ENCODE measurements at regions not wholly inside any gene's neighbourhood (a gene's known extent, or its start where the extent isn't known, plus 50 kb on each side); places are given as distances from the start of the nearest gene placed in this dataset.
"Not testable (repeated sequence)": the region's sequence is repeated elsewhere in the genome, so short reads cannot be mapped to it uniquely, and the experiment has no call there.

DNA sequence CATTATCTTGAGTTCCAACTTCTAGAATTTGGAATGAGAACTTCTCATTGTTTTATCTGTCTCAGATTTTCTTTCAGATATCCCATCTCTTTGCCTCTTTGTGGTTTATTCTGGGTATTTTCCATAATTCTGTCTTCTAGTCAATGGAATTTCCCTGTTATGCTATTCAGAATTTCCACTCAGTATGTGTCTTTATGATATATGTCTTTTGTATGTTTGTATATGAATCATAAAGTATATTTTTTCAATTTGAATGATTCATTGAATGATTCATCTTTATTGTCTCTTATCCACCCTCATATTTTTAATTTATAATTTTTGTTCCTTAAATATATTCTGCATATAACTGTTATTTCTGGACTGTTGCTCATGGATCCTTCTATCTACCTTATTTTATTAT is 729.7 kb upstream of the GOT2 start:
- DNase-seq: peak; percentile 88

DNA sequence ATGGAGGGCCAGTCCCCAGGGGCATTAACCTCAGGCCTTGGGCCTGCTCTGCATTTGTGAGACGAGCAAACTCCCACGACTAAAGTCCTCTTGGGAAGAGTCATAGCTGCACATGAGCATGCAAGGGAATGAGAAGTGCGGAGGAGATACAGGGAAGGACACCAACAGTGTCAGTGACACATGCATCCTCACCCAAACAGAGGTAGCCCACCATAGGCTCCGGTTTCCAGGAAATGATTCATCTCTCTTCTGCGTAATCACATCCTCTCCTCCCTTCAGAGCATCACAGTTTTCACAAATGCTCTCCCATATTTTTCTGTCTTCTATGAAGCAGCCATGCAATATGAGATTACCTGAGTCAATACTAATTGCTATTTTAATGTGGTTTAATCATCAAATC is 725.7 kb upstream of the GOT2 start:
- DNase-seq: peak; percentile 77

DNA sequence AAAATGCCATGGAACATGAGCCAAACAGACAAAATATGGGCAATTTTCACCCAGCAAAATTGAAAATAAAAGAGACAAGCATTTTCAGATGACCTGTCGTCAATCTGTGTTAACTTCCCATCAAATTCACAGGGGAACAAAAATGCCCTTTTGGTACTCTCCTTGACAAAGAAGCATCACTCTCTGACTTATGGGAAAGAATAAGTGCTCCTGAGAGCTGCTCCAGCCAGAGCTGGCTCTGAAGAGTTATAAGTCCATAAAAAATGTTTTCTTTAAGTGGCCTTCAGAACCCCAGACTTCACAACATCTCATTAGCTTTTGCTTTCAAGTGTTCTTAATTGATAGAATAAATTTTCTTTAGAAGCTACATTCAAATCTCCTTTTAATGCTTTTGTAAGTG is 721.4 kb upstream of the GOT2 start:
- no peak for DNase-seq

DNA sequence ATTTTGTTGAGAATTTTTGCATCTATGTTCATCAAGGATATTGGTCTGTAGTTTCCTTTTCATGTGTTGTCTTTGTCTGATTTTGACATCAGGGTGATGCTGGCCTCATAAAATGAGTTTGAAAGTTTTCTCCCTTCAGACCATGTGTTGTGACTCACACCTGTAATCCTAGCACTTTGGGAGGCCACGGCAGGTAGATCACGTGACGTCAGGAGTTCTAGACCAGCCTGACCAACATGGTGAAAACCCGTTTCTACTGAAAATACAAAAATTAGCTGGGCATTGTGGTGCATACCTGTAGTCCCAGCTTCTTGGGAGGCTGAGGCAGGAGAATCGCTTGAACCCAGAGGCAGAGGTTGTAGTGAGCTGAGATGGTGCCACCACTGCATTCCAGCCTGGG is 716.4 kb upstream of the GOT2 start:
- DNase-seq: not testable (repeated sequence)

DNA sequence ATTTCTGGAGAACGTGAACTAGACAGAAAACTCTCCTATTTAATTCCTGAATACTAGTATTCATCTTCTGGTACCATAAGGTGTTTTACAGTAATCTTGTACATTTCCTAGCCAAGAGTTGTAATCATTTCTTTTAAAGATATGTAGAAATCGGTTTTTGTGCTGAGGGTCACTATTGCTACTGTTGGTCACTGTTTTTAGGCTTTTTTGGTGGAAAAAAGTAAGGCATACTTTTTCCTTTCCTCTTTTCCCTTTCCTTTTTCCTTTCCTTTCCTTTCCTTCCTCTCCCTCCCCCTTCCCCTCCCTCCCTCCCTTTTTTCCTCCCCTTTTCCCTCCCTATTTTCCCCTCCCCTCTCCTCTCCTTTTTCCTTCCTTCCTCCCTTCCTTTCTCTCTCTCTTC is 706.4 kb upstream of the GOT2 start:
- DNase-seq: no peak

DNA sequence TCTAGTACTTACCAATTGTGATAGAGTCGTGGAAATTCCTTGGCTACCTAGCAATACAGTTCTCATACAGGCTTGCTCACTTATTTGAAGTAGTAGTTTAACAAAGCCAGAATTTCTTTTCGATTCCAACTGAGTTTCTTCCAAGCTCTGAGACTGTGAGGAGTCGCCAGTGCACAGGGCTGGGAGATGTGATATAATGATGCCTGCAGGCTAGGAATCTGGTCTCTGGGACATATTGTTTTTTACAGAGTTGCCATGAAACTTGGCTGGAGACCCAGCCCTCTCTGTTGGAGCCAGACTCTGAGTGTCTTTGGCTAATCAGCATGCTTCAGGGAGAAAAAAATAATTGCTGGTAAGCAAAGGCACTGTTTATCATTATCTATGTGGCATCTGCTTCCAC is 698.8 kb upstream of the GOT2 start:
- no peak for DNase-seq

DNA sequence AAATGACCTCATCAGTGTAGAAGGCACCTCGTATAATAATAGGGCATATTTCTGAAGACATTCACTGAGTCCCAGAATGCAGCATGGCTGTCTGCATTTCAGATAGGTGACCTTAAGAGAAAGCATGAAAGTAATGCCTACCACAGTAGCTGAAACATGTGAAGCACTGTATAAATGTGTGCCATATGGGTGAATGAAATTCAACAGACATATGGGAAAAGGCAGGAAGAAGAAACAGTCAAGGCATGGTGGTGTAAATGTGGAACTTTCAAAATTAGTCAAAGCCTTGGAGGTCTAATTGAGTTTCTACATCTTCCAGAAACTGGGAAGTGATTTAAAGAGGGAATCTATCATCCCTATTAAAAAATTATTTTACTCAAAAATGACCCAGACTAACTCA is 698.2 kb upstream of the GOT2 start:
- peak; percentile 5 for DNase-seq

DNA sequence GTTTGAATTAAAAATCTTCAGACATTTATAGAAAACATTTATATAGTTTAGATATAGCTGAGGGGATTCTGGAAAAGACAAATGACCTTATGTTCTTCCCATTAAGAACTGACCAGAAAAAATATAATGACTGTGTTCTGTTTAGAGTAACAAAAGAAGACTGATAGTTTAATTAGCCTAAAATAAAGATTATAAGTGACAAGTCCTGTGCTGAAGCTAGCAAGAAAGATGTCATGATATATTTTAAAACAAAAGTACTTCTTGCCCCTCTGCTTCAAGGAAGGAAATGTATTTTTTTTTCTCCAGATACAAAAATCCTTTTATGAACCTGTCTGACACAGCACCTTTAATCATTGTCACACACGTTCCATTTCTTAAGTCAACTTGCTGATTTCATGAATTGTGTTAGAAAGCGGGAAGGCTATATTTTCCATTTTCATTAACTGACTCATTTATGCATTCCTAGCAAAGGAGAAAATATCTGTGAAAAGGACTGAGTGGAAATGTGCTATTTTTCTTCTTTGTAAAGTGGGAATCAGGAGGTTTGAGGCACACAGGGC is 690.7 kb upstream of the GOT2 start:
- no peak for DNase-seq

DNA sequence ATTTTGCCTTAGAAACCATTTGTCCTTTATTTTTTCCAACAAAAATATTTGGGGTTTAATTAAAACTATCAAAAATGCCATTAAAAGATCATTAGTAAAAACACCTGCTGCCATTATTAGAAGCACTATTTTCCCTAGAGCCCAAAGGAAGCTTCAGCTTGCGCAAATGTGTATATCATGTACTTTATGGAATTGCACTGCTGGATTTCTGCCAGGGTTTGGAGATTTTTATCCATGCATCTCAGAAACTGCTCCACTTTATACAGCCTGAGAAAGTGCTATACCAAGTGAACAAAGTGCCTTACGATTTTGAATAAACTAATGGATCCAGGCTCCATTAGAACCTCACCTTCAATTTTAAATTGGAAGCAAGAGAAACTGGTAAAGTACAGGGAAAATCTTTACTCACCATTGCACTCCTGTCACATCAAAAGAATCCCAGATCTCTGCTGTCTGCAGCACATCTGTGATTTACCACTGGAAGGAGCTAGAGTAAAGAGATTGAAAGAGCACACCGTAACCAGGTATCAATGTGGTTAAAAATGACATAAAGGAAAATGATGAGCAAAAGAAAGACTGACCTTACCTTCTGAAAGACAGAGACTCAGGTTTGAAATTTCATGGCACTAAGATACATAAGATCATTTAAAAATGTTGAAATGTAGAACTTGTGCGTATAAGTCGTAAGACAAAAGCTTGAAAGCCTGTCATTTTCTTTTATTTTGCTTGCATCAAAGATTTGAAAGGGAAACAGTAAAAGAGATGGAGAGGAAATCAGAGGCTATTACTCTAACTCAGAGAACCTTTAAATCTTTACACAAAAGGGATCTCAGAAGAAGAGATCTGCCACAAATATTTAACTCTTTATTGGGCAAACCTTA is 678.1 kb upstream of the GOT2 start:
- peak; percentile 4 for DNase-seq

DNA sequence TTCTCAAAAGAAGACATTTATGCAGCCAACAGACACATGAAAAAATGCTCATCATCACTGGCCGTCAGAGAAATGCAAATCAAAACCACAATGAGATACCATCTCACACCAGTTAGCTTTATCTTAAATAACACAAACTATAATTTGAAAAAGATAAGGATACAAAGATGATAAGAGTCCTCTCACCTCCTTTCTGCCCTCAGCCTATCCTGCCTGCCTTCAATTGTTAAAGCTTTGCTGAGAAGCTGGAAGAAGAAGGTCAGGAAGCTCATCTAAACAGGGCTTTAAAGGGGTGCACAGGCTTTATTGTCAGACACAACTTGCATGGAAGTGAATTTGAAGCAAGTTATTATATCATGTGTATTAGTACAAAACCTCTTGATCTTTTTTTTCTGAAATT is 676.3 kb upstream of the GOT2 start:
- DNase-seq: no peak

DNA sequence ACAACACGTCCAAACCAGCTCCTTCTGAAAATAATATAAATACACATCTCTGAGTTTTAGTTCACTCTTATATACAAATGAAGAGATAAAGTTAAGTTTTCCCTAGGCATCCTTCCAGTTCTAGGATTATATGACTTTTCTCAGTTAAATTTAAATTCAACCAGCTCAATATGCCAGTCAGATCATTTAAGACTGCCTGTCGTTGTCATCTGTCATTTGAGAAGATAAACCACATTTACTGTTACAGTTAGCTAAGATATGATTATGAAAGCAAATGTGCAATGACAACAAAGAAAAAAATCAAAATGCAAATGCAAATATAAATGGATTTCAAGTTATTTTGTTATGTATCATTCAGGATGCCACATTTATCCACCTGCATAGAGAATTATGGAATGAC is 671.7 kb upstream of the GOT2 start:
- DNase-seq: no peak

DNA sequence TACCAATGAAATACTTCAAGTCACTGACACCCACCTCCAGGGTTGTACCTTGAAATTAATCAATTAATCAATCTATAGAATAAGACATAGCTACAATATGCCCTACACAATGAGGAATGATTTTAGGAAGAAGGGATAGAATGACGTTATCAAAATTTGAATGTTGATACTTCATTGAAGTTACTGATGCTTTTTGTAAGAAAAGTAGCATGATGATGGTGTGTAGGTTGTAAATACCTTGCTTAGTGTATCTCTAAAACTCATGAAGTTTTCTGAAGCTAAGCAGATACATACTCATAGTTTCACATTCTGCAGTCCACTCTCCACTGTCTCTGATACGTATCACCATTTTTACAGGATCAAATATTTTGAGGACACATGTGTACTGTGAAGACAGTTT is 670.4 kb upstream of the GOT2 start:
- DNase-seq: no peak

DNA sequence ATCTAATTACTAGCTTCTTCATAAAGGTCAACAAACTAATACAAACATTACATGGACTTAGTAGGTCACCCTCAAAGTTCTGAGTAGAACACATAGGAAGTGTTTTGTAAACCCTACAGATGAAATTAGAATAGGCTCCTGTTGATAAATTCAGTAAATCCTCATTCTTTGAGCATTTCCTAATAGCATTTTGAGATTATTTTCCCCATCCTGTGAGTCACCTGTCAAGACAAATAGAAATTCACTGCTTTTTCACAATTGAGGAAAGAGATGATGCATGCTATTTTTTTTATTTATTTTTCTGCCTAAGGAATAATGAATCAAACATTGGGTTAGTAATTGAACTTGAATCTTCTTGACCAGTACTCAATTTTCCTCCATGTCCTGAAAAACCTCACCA is 666.7 kb upstream of the GOT2 start:
- DNase-seq: no peak

DNA sequence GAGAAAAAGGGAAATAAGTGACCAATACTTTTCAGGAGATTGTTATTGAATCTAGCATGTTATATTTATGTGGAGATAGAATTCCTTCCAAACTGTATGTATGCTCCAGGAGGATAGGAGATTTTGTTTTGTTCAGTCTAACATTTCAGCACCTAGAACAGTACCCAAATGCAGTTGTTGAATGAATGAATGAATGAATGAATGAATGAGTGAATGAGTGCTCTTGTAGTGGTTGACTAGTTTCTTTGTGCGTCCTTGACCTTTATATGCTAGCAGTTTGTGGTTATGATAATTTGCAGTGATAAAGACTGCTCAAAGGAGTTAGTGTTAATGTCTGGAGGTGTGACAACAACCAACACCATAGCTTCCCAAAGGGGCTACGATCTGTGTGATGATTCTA is 663.5 kb upstream of the GOT2 start:
- DNase-seq: no peak

DNA sequence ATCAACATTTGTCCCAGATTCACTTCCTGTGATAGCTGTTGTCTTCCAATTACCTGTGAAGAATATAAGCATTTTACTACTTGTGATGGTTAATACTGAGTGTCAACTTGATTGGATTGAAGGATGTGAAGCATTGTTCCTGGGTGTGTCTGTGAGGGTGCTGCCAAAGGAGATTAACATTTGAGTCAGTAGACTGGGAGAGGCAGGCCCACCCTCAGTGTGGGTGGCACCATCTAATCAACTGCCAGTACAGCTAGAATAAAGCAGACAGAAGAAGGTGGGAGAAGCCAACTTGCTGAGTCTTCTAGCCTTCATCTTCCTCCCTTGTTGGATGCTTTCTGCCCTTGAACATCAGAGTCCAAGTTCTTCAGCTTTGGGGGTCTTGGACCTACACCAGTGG is 660.4 kb upstream of the GOT2 start:
- DNase-seq: no peak

DNA sequence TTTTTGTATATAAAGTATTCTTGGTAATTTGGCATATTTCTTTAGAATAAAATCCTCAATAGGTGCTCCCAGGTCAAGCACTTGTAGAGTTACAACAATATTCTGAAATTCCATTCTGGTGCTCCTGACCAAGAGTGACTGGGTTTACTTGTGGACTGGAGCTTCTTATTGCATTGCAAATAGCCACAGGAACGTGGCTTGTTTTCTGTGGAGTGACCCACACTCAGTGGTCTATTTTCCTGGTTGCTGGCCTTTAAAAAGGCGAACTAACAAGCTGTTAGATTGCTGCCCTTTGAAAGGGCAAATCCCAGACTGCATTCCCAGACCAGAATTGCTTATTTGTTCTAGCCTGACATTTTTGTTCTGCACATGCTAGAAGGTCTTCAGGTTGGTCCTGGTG is 658.8 kb upstream of the GOT2 start:
- DNase-seq: no peak

DNA sequence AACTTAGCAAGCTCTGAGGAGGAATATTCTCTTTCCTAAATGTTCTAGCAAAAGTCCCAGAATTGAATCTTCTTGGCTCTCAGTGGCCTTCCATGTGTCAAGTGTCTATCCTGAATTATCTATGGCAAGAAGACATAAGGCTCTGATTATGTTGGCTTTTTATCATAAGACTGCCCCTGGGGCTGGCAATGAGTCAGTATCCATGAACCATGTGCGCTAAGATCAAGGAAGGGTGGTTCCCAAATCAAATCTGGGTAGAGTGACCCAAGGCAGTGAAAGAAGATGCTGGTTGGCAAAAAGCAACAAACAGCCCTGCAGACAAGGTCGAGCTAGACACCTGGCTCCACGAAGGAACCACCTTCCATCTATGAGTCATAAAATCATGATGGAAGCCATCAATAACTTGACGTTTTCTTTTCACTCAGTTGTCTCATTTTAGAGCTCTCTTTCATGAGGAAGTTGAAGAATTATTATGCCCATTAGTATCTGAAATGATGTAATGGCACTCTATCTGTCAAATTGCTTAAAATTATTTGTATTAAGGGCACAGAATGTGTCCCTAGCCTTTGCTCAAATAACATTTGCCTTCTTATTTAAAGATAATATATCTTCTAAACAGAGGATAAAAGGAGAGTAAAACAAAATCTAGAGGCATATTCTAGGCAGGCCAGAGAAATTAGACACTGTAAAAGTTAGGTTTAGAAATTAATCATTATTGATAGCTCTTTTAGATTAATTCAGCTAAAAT is 657.7 kb upstream of the GOT2 start:
- no peak for DNase-seq

DNA sequence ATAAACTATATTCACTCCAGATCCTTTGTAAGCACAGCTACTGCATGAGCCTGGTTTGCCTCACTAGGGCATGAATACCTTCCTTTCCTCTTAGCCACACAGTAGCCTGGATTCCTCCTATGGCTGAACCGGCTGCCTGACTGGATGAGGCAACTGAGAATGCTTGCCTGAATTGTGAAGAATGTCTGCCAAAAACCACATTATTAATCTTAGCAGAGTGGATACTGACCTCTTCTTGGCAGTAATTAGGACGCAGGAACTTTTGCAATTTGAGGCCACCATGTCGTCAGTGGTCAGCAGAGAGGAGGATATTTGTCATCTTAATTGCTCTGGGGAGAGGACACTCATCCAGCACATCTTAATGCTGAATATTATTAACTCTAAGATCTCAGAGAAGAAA is 651.8 kb upstream of the GOT2 start:
- peak; percentile 74 for DNase-seq

DNA sequence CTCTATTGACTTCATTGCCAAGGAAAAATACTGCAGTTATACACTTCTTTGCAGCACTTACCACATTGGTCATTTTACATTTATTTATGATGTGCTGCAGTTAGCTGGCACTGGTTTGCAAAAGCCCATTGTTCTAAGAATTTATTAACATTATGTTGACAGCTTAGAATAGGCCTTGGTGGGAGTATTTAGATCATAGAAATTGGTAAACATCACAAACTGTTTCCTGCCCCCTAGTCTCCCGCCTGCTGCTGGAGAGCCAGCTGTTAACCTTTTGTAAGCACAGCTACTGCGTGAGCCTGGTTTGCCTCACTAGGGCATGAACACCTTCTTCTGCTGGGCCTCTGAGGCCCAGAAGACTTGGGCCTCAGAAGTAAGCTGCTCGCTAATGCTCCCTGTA is 651.4 kb upstream of the GOT2 start:
- no peak for DNase-seq

DNA sequence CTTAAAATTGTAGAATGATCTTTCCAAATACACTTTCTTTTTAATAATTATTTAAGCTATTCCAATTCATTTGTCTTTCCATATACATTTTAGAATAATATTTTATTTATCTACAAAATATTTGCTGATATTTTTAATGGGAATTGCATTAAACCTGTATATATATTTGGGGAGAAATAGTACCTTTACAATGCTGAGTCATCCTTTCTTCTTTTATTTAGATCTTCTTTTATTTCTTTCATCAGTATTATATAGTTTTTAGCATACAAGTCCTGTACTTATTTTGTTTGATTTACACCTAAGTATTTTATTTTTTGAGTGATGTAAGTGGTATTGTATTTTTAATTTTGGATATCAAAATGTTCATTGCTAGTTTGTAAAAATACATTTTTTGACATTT is 639.5 kb upstream of the GOT2 start:
- DNase-seq: no peak

DNA sequence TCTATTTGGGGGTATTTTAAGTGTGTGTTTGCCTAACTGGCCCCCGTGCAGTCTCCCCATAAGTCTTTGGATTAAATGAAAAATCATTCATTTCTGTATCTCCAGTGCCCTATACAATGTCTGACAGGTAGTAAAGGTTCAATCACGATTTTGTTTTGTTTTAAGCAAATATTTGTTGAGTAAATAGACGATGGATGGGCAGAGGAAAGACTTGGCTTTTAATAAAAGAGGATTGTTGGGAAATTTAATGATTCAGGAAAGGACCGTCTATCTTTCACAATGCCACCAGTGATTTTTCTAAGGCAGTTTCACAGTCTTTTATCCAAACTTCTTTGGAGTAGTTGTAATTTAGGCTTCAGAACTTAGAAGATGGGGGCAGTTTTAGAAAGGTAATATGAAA is 636.6 kb upstream of the GOT2 start:
- no peak for DNase-seq

DNA sequence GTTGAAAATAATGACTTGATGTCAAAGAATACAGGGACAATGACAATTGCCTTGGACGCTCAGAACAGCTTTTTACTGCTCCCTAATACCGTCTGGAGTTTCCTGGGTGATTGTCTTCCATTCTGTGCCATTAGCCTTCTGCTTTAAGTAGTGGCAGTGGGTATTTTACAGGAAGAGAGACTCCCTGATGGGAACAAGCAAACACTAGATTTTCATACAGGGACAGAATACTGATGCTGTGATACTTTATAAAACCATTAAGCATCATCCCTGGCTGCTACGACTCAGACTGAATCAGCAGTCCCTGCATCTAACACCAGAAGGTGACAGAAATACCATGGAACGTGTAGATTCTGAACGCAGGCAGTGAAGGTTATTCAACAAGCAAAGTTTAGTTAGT is 635.4 kb upstream of the GOT2 start:
- no peak for DNase-seq

DNA sequence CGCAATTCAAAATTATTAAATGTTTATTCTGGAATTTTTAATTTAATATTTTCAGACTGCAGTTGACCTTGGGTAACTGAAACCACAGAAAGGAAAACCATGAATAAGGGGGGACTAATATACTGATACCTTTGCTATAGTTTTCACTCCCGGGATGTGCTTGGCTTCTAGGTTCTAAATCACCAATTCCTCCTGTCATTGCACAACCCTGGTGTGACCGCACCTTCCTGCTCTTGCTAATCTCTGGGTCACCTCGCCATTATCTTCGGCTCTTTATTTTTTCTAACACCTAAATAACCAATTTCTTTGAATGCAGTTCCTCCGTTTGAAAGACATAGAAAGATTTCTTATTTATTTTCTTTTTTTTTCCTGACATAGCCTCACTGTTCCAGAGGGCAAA is 634.5 kb upstream of the GOT2 start:
- DNase-seq: no peak

DNA sequence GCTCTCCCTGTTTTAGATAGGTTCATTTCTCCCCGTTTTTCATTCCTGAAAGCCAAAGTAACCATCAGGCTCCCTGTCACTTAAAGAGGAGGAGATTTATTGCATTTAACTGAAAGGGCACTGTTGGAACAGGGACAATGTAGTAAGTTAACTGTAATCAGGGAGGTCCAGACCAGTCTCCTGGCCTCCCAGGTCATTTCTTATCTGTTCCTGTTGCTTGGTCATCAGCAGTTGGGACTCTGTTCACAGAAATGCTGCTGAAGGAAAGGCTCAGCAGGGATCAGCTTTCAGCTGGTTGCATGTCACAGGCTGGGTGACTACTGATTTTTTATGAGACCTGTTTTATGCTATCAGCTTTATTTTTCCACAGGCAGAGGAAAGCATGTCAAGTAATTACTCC is 622.6 kb upstream of the GOT2 start:
- no peak for DNase-seq
